ENCODE measurements at regions not wholly inside any gene's neighbourhood (a gene's known extent, or its start where the extent isn't known, plus 50 kb on each side); places are given as distances from the start of the nearest gene placed in this dataset.
"Not testable (repeated sequence)": the region's sequence is repeated elsewhere in the genome, so short reads cannot be mapped to it uniquely, and the experiment has no call there.

- H3K9me2 ChIP-seq (ENCODE audit: insufficient read depth): no peaks in the 10 kb centered on the region
- no peak overlapping the region for H2AFZ ChIP-seq (ENCODE audit: low read depth, low read length, poor library complexity, severe bottlenecking)
- no peaks in the 10 kb centered on the region for H3K36me3 ChIP-seq (ENCODE audit: control insufficient read depth in 1 of 2, insufficient read depth in 2 of 2, low read length in 2 of 2)
- no peaks in the 10 kb centered on the region for H3K4me1 ChIP-seq (ENCODE audit: control insufficient read depth in 1 of 2, insufficient read depth in 2 of 2, low read length in 2 of 2)
- H3K4me3 ChIP-seq (replicated peaks in 1 of 2; ENCODE audit: low read depth in 1 of 2, low read length in 2 of 2): no peak overlapping the region
- H3K79me2 ChIP-seq (ENCODE audit: insufficient read depth, low read length): no peaks in the 10 kb centered on the region
- ChIA-PET POLR2A (no interaction called here), RAD21 (ENCODE audit: low non-redundant PET in 1 of 2, low total read pairs in 2 of 2, uncharacterized antibody in 2 of 2, unreplicated experiment in 2 of 2) (no interaction called here), CTCF (interaction anchor here (0.7 kb wide), 1 partner anchor 619 kb away, joined by 3 read pairs; no protein-coding TSS in a partner anchor)
- TF ChIP-seq SRF (IDR thresholded peaks at IDR 0.05; ENCODE audit: low read depth) (no peak), ATF3 (IDR thresholded peaks at IDR 0.05) (no peak), JUND (IDR thresholded peaks at IDR 0.05) (no peak), EZH2 (IDR thresholded peaks at IDR 0.05) (no peak), ZBTB33 (IDR thresholded peaks at IDR 0.05; ENCODE audit: extremely low read depth, insufficient replicate concordance, low read length) (no peak)
- H3K9ac ChIP-seq (ENCODE audit: low read length): no peak overlapping the region
- H3K27ac ChIP-seq (ENCODE audit: low read depth, low read length): no peak overlapping the region
- DNase-seq (ENCODE audit: low read depth, low spot score): no peak
- intact Hi-C loops (cut with micrococcal nuclease): loop anchor here (5.0 kb wide), 1 partner anchor 622 kb away; no protein-coding TSS in a partner anchor
- H3K4me2 ChIP-seq (ENCODE audit: low read length): no peak overlapping the region
- no peaks in the 10 kb centered on the region for H3K27me3 ChIP-seq (ENCODE audit: insufficient read depth, low read length)
- BruUV-seq (replicated peaks): no TSS peak
- no peak for ATAC-seq
- no peaks in the 10 kb centered on the region for H3K9me3 ChIP-seq (ENCODE audit: control insufficient read depth in 1 of 2, insufficient read depth in 1 of 2, low read depth in 1 of 2, low read length in 2 of 2)
- H4K20me1 ChIP-seq (ENCODE audit: insufficient read depth): no peaks in the 10 kb centered on the region
These were observed 393.5 kb upstream of the PBX1 start for GRCh38 chr1:164165466-164165865.

- DNase-seq (ENCODE audit: low read depth, low spot score) (peak; percentile 3), ATAC-seq (peak; percentile 60; the same call in 1 of the 2 replicates)
- BruUV-seq (replicated peaks); H3K79me2 ChIP-seq (ENCODE audit: insufficient read depth, low read length); H3K9ac ChIP-seq (ENCODE audit: low read length); H3K27ac ChIP-seq (ENCODE audit: low read depth, low read length); H4K20me1 ChIP-seq (ENCODE audit: insufficient read depth); H3K27me3 ChIP-seq (ENCODE audit: insufficient read depth, low read length); H3K4me2 ChIP-seq (ENCODE audit: low read length); H3K4me3 ChIP-seq (replicated peaks in 1 of 2; ENCODE audit: low read depth in 1 of 2, low read length in 2 of 2); POLR2A ChIA-PET; H3K4me1 ChIP-seq (ENCODE audit: control insufficient read depth in 1 of 2, insufficient read depth in 2 of 2, low read length in 2 of 2); H3K9me2 ChIP-seq (ENCODE audit: insufficient read depth); H3K9me3 ChIP-seq (ENCODE audit: control insufficient read depth in 1 of 2, insufficient read depth in 1 of 2, low read depth in 1 of 2, low read length in 2 of 2); H3K36me3 ChIP-seq (ENCODE audit: control insufficient read depth in 1 of 2, insufficient read depth in 2 of 2, low read length in 2 of 2); H2AFZ ChIP-seq (ENCODE audit: low read depth, low read length, poor library complexity, severe bottlenecking): not testable (repeated sequence)
- RAD21 ChIA-PET (ENCODE audit: low non-redundant PET in 1 of 2, low total read pairs in 2 of 2, uncharacterized antibody in 2 of 2, unreplicated experiment in 2 of 2): interaction anchor here in 1 of 2 experiments (1.1 kb wide), 1 partner anchor 450 kb away, joined by 4 read pairs; no protein-coding TSS in a partner anchor
- TF ChIP-seq RAD21 (IDR thresholded peaks at IDR 0.05; ENCODE audit: low read depth): peak; percentile 61
- peak; percentile 15 to 41 (median 38); a peak in 5 of 6 replicates for TF ChIP-seq CTCF (IDR thresholded peaks at IDR 0.05 in 2 of 3, conservative IDR thresholded peaks at IDR 0.05 in 1 of 3; ENCODE audit: borderline replicate concordance in 1 of 3, insufficient read depth in 1 of 3, low read depth in 2 of 3, low read length in 2 of 3)
- intact Hi-C loops (cut with micrococcal nuclease): loop anchor here (1.0 to 5.0 kb wide), 3 partner anchors 451 to 908 kb away; no protein-coding TSS in a partner anchor
- CTCF ChIA-PET: interaction anchor here (1.0 kb wide), 1 partner anchor 450 kb away, joined by 6 read pairs; no protein-coding TSS in a partner anchor
These were observed 392.5 kb upstream of the PBX1 start for GRCh38 chr1:164166454-164166853.

All from HCT116 (cell line).